Stimulated activated naive CD4-positive, alpha-beta T cell (primary cell): ENCODE measurements at regions not wholly inside any gene's neighbourhood (a gene's known extent, or its start where the extent isn't known, plus 50 kb on each side); places are given as distances from the start of the nearest gene placed in this dataset.

Experiments
- DNase-seq, 6 experiments: peaks; one replicate each; lab custom pipeline; 2025; lab: John Stamatoyannopoulos, UW

GRCh38 chr20:4095639-4096038 lies 53.0 kb upstream of the SMOX start:
- DNase-seq: no peak

- DNase-seq: peak in 3 of 6 experiments; percentile 3 to 18 (median 5)
Measured at GRCh38 chr20:4091490-4092479, 56.8 kb upstream of the SMOX start.

GRCh38 chr20:4090756-4091489 lies 57.7 kb upstream of the SMOX start:
- no peak for DNase-seq

- DNase-seq: no peak
Measured at GRCh38 chr20:4089756-4090487, 58.7 kb upstream of the SMOX start.

- DNase-seq: no peak
Measured at GRCh38 chr20:4088766-4089165, 59.9 kb upstream of the SMOX start.

GRCh38 chr20:4087923-4088322 lies 60.7 kb upstream of the SMOX start:
- no peak for DNase-seq

GRCh38 chr20:4086771-4087687 lies 61.6 kb upstream of the SMOX start:
- no peak for DNase-seq

GRCh38 chr20:4084721-4085120 lies 63.9 kb upstream of the SMOX start:
- no peak for DNase-seq

- no peak for DNase-seq
Measured at GRCh38 chr20:4084096-4084495, 64.5 kb upstream of the SMOX start.

GRCh38 chr20:4083098-4083865 lies 65.3 kb upstream of the SMOX start:
- DNase-seq: no peak

- peak in 4 of 6 experiments; percentile 4 to 24 (median 8) for DNase-seq
Measured at GRCh38 chr20:4082406-4083097, 66.1 kb upstream of the SMOX start.

- DNase-seq: no peak
Measured at GRCh38 chr20:4081421-4081820, 66.1 kb upstream of the RNF24 start.

GRCh38 chr20:4076671-4077070 lies 61.3 kb upstream of the RNF24 start:
- DNase-seq: no peak

- DNase-seq: no peak
Measured at GRCh38 chr20:4076033-4076432, 60.7 kb upstream of the RNF24 start.

- DNase-seq: no peak
Measured at GRCh38 chr20:4074877-4075455, 59.6 kb upstream of the RNF24 start.

GRCh38 chr20:4073852-4074741 lies 58.7 kb upstream of the RNF24 start:
- DNase-seq: no peak

- DNase-seq: no peak
Measured at GRCh38 chr20:4071178-4071693, 55.9 kb upstream of the RNF24 start.
